ENCODE measurements at regions not wholly inside any gene's neighbourhood (a gene's known extent, or its start where the extent isn't known, plus 50 kb on each side); places are given as distances from the start of the nearest gene placed in this dataset.

- dilution Hi-C loops (cut with MboI; ENCODE audit: extremely low pct_ligation_motif_present, low sequenced_read_pairs) = no loop called here
- no peak overlapping the region for H3K9ac ChIP-seq (replicated peaks; ENCODE audit: extremely low read depth, insufficient read depth, low read length)
- H3K79me2 ChIP-seq (ENCODE audit: control insufficient read depth, insufficient read depth, low read length) = no peaks in the 10 kb centered on the region
- intact Hi-C loops (cut with micrococcal nuclease) = no loop called here
- TF ChIP-seq FOS (IDR thresholded peaks at IDR 0.05; ENCODE audit: borderline replicate concordance, insufficient read depth, low read length) (no peak), MAX (IDR thresholded peaks at IDR 0.05; ENCODE audit: insufficient read depth, insufficient read length) (no peak), POLR2A (IDR thresholded peaks at IDR 0.05; ENCODE audit: low read depth, low read length) (no peak), CTCF (IDR thresholded peaks at IDR 0.05; ENCODE audit: extremely low read depth in 1 of 2, insufficient read depth in 1 of 2, low read depth in 1 of 2, low read length in 2 of 2) (no peak)
- BruUV-seq (replicated peaks) = no TSS peak
- H3K4me2 ChIP-seq (ENCODE audit: insufficient read depth, low read length) = no peak overlapping the region
- H3K4me1 ChIP-seq (ENCODE audit: control insufficient read depth, extremely low read depth, insufficient read depth, low read length) = no peaks in the 10 kb centered on the region
- no peak overlapping the region for H3K27ac ChIP-seq (ENCODE audit: insufficient read depth, low read depth, low read length)
- DNase-seq (ENCODE audit: low read depth, low spot score) (no peak), FAIRE-seq (no peak)
- H3K4me3 ChIP-seq (replicated peaks in 1 of 3; ENCODE audit: insufficient read depth in 1 of 3, low read depth in 1 of 3, low read length in 3 of 3) = no peak overlapping the region
- H3K27me3 ChIP-seq (ENCODE audit: control insufficient read depth in 2 of 2, insufficient read depth in 2 of 2, low read length in 2 of 2) = peaks cover 2 to 3% of the 10 kb centered on the region in 2 experiments
- ChIA-PET CTCF (interaction anchor here (1.1 to 2.3 kb wide), 3 partner anchors 11 to 110 kb away, joined by 6 to 12 read pairs (median 7); no protein-coding TSS in a partner anchor), POLR2A (no interaction called here)
- H2AFZ ChIP-seq (ENCODE audit: low read depth, low read length) = no peak overlapping the region
- H3K36me3 ChIP-seq (ENCODE audit: control insufficient read depth in 2 of 2, extremely low read depth in 1 of 2, insufficient read depth in 2 of 2, low read length in 2 of 2) = no peaks in the 10 kb centered on the region
- H3K9me1 ChIP-seq (replicated peaks; ENCODE audit: control insufficient read depth, extremely low read depth, insufficient read depth, low read length) = no peaks in the 10 kb centered on the region
- H3K9me3 ChIP-seq (replicated peaks; ENCODE audit: control insufficient read depth, insufficient read depth, low read length) = no peaks in the 10 kb centered on the region
- no peaks in the 10 kb centered on the region for H4K20me1 ChIP-seq (replicated peaks; ENCODE audit: control insufficient read depth, extremely low read depth, insufficient read depth, low read length)
These were observed 120.9 kb downstream of the UNC5CL start for GRCh38 chr6:40918040-40918651.

- no peaks in the 10 kb centered on the region for H3K9me3 ChIP-seq (replicated peaks; ENCODE audit: control insufficient read depth, insufficient read depth, low read length)
- H3K27ac ChIP-seq (ENCODE audit: insufficient read depth, low read depth, low read length) = no peak overlapping the region
- CTCF ChIA-PET = interaction anchor here (1.0 to 2.3 kb wide), 4 partner anchors 10 to 111 kb away, joined by 3 to 12 read pairs (median 6); no protein-coding TSS in a partner anchor
- H3K4me2 ChIP-seq (ENCODE audit: insufficient read depth, low read length) = no peak overlapping the region
- POLR2A ChIA-PET = no interaction called here
- dilution Hi-C loops (cut with MboI; ENCODE audit: extremely low pct_ligation_motif_present, low sequenced_read_pairs) (no loop called here), intact Hi-C loops (cut with micrococcal nuclease) (no loop called here)
- no peak overlapping the region for H3K9ac ChIP-seq (replicated peaks; ENCODE audit: extremely low read depth, insufficient read depth, low read length)
- no peaks in the 10 kb centered on the region for H3K79me2 ChIP-seq (ENCODE audit: control insufficient read depth, insufficient read depth, low read length)
- H4K20me1 ChIP-seq (replicated peaks; ENCODE audit: control insufficient read depth, extremely low read depth, insufficient read depth, low read length) = no peaks in the 10 kb centered on the region
- TF ChIP-seq JUN (IDR thresholded peaks at IDR 0.05; ENCODE audit: borderline replicate concordance, insufficient read depth, insufficient read length, low read depth) = no peak
- no peak for TF ChIP-seq EZH2 (IDR thresholded peaks at IDR 0.05; ENCODE audit: borderline replicate concordance, low read depth, low read length, severe bottlenecking)
- TF ChIP-seq GATA2 (IDR thresholded peaks at IDR 0.05; ENCODE audit: insufficient read depth, insufficient read length, low read depth, low read length) = no peak
- no peak for TF ChIP-seq POLR2AphosphoS5 (IDR thresholded peaks at IDR 0.05; ENCODE audit: insufficient read depth, low read depth, low read length)
- TF ChIP-seq FOS (IDR thresholded peaks at IDR 0.05; ENCODE audit: borderline replicate concordance, insufficient read depth, low read length) = no peak
- no peak for TF ChIP-seq POLR2A (IDR thresholded peaks at IDR 0.05; ENCODE audit: low read depth, low read length)
- TF ChIP-seq MYC (IDR thresholded peaks at IDR 0.05; ENCODE audit: low read depth, low read length) = no peak
- TF ChIP-seq MAX (IDR thresholded peaks at IDR 0.05; ENCODE audit: insufficient read depth, insufficient read length) = no peak
- TF ChIP-seq CTCF (IDR thresholded peaks at IDR 0.05; ENCODE audit: extremely low read depth in 1 of 2, insufficient read depth in 1 of 2, low read depth in 1 of 2, low read length in 2 of 2) = no peak
- no peak overlapping the region for H2AFZ ChIP-seq (ENCODE audit: low read depth, low read length)
- H3K36me3 ChIP-seq (ENCODE audit: control insufficient read depth in 2 of 2, extremely low read depth in 1 of 2, insufficient read depth in 2 of 2, low read length in 2 of 2) = no peaks in the 10 kb centered on the region
- no peaks in the 10 kb centered on the region for H3K4me1 ChIP-seq (ENCODE audit: control insufficient read depth, extremely low read depth, insufficient read depth, low read length)
- no peak overlapping the region for H3K4me3 ChIP-seq (replicated peaks in 1 of 3; ENCODE audit: insufficient read depth in 1 of 3, low read depth in 1 of 3, low read length in 3 of 3)
- no TSS peak for BruUV-seq (replicated peaks)
- FAIRE-seq (no peak), DNase-seq (ENCODE audit: low read depth, low spot score) (no peak)
- H3K9me1 ChIP-seq (replicated peaks; ENCODE audit: control insufficient read depth, extremely low read depth, insufficient read depth, low read length) = no peaks in the 10 kb centered on the region
- H3K27me3 ChIP-seq (ENCODE audit: control insufficient read depth in 2 of 2, insufficient read depth in 2 of 2, low read length in 2 of 2) = peaks cover 1 to 3% of the 10 kb centered on the region in 2 experiments
These were observed 121.4 kb downstream of the UNC5CL start for GRCh38 chr6:40917603-40918002.
